Stimulated activated naive CD8-positive, alpha-beta T cell treated with anti-CD3 and anti-CD28 coated beads, Interleukin-15, amount 100 ng/mL, for 72 hours (primary cell): ENCODE measurements at regions not wholly inside any gene's neighbourhood (a gene's known extent, or its start where the extent isn't known, plus 50 kb on each side); places are given as distances from the start of the nearest gene placed in this dataset.
"Not testable (repeated sequence)": the region's sequence is repeated elsewhere in the genome, so short reads cannot be mapped to it uniquely, and the experiment has no call there.

ENCODE experiments used
- ATAC-seq: fragments of 150-1000 bp; cut with Tn5 transposase; 2 replicates; pipeline ENCODE4 v1.10.0; 2021; ENCODE audit warnings: mild to moderate bottlenecking, moderate library complexity
- DNase-seq, 2 donors: peaks; one replicate each; pipeline ENCODE4 v3.0.0; 2021 to 2022
- H3K27ac Mint-ChIP-seq, 2 donors: one replicate each; pipeline ENCODE4 v1.8.0; 2022; ENCODE audit warnings: mild to moderate bottlenecking in 2 of 2, mixed read lengths in 2 of 2, moderate library complexity in 2 of 2
- H3K27me3 Mint-ChIP-seq: one replicate; pipeline ENCODE4 v1.8.0; 2022; ENCODE audit warnings: mixed read lengths
- H3K4me1 Mint-ChIP-seq: one replicate; pipeline ENCODE4 v1.8.0; 2022; ENCODE audit warnings: mild to moderate bottlenecking, mixed read lengths
- H3K4me3 Mint-ChIP-seq, 2 donors: one replicate each; pipeline ENCODE4 v1.8.0; 2022; ENCODE audit warnings: mild to moderate bottlenecking in 2 of 2, mixed read lengths in 2 of 2, moderate library complexity in 1 of 2
- H3K9me3 Mint-ChIP-seq, 2 donors: one replicate each; pipeline ENCODE4 v1.8.0; 2022; ENCODE audit warnings: mixed read lengths in 2 of 2

GRCh38 chr6:144466716-144467115 is 181.6 kb downstream of the UTRN start:
- ATAC-seq (no peak), DNase-seq (no peak)
- no peak overlapping the region for H3K4me3 Mint-ChIP-seq
- H3K27me3 Mint-ChIP-seq, result no peaks in the 10 kb centered on the region
- peaks cover 31% of the 10 kb centered on the region for H3K4me1 Mint-ChIP-seq
- no peaks in the 10 kb centered on the region for H3K9me3 Mint-ChIP-seq
- H3K27ac Mint-ChIP-seq, result no peak overlapping the region

- DNase-seq, result no peak
- no peak overlapping the region for H3K4me3 Mint-ChIP-seq
- no peaks in the 10 kb centered on the region for H3K9me3 Mint-ChIP-seq
- H3K4me1 Mint-ChIP-seq, result peaks cover 31% of the 10 kb centered on the region
- no peak overlapping the region for H3K27ac Mint-ChIP-seq
- no peak for ATAC-seq
- no peaks in the 10 kb centered on the region for H3K27me3 Mint-ChIP-seq
Measured at GRCh38 chr6:144467172-144467762, 182.1 kb downstream of the UTRN start.

GRCh38 chr6:144467921-144468320 is 182.8 kb downstream of the UTRN start:
- Mint-ChIP-seq H3K27me3 (no peaks in the 10 kb centered on the region), H3K4me1 (peaks cover 31% of the 10 kb centered on the region), H3K27ac (peak overlapping the region in 1 of 2 donors; percentile 85), H3K4me3 (peak overlapping the region in 1 of 2 donors; percentile 44), H3K9me3 (no peaks in the 10 kb centered on the region)
- DNase-seq (no peak), ATAC-seq (no peak)

GRCh38 chr6:144468709-144469108 is 183.6 kb downstream of the UTRN start:
- DNase-seq, result no peak
- Mint-ChIP-seq H3K27me3 (no peaks in the 10 kb centered on the region), H3K4me3 (peak overlapping the region; percentile 69 to 71), H3K9me3 (no peaks in the 10 kb centered on the region), H3K27ac (peak overlapping the region; percentile 55 to 85), H3K4me1 (peaks cover 31% of the 10 kb centered on the region)
- peak; percentile 19 for ATAC-seq

- Mint-ChIP-seq H3K9me3 (no peaks in the 10 kb centered on the region), H3K4me3 (peak overlapping the region; percentile 69 to 71), H3K27me3 (no peaks in the 10 kb centered on the region), H3K27ac (peak overlapping the region; percentile 55 to 85), H3K4me1 (peaks cover 31% of the 10 kb centered on the region)
- ATAC-seq, result peak; percentile 93
- peak; percentile 16 to 34 for DNase-seq
Measured at GRCh38 chr6:144469144-144469575, 184.0 kb downstream of the UTRN start.

GRCh38 chr6:144470201-144470600 is 185.1 kb downstream of the UTRN start:
- Mint-ChIP-seq H3K4me1 (peaks cover 31% of the 10 kb centered on the region), H3K27ac (peak overlapping the region in 1 of 2 donors; percentile 64)
- H3K27me3 Mint-ChIP-seq, ATAC-seq, DNase-seq, H3K9me3 Mint-ChIP-seq, H3K4me3 Mint-ChIP-seq: not testable (repeated sequence)

GRCh38 chr6:144471986-144472385 is 186.9 kb downstream of the UTRN start:
- Mint-ChIP-seq H3K4me3 (no peak overlapping the region), H3K4me1 (peaks cover 28% of the 10 kb centered on the region), H3K27me3 (no peaks in the 10 kb centered on the region), H3K27ac (no peak overlapping the region), H3K9me3 (no peaks in the 10 kb centered on the region)
- ATAC-seq, result no peak
- no peak for DNase-seq

GRCh38 chr6:144474290-144474689 is 189.2 kb downstream of the UTRN start:
- no peak for ATAC-seq

GRCh38 chr6:144474904-144475303 is 189.8 kb downstream of the UTRN start:
- no peaks in the 10 kb centered on the region for H3K27me3 Mint-ChIP-seq
- no peaks in the 10 kb centered on the region for H3K9me3 Mint-ChIP-seq
- no peak for DNase-seq
- H3K27ac Mint-ChIP-seq, result peak overlapping the region in 1 of 2 donors; percentile 33
- H3K4me1 Mint-ChIP-seq, result no peaks in the 10 kb centered on the region
- H3K4me3 Mint-ChIP-seq, result no peak overlapping the region
- no peak for ATAC-seq

More at GRCh38 chr6:144474290-144474689, 189.2 kb downstream of the UTRN start:
- Mint-ChIP-seq H3K27me3 (no peaks in the 10 kb centered on the region), H3K4me3 (no peak overlapping the region), H3K27ac (no peak overlapping the region), H3K9me3 (no peaks in the 10 kb centered on the region), H3K4me1 (peaks cover 5% of the 10 kb centered on the region)
- no peak for DNase-seq

GRCh38 chr6:144475411-144475810 is 190.3 kb downstream of the UTRN start:
- no peaks in the 10 kb centered on the region for H3K27me3 Mint-ChIP-seq
- no peak for DNase-seq
- ATAC-seq, result no peak
- no peaks in the 10 kb centered on the region for H3K4me1 Mint-ChIP-seq
- no peaks in the 10 kb centered on the region for H3K9me3 Mint-ChIP-seq
- H3K4me3 Mint-ChIP-seq, result no peak overlapping the region
- peak overlapping the region in 1 of 2 donors; percentile 33 for H3K27ac Mint-ChIP-seq

- no peak overlapping the region for H3K27ac Mint-ChIP-seq
- DNase-seq (no peak), ATAC-seq (no peak)
- H3K9me3 Mint-ChIP-seq, result no peaks in the 10 kb centered on the region
- H3K4me3 Mint-ChIP-seq, result no peak overlapping the region
- H3K27me3 Mint-ChIP-seq, result no peaks in the 10 kb centered on the region
- H3K4me1 Mint-ChIP-seq, result no peaks in the 10 kb centered on the region
Measured at GRCh38 chr6:144476286-144476685, 191.2 kb downstream of the UTRN start.

GRCh38 chr6:144477396-144477795 is 192.3 kb downstream of the UTRN start:
- H3K27ac Mint-ChIP-seq, result no peak overlapping the region
- H3K27me3 Mint-ChIP-seq, result no peaks in the 10 kb centered on the region
- no peak overlapping the region for H3K4me3 Mint-ChIP-seq
- DNase-seq (no peak), ATAC-seq (no peak)
- no peaks in the 10 kb centered on the region for H3K9me3 Mint-ChIP-seq
- peaks cover 6% of the 10 kb centered on the region for H3K4me1 Mint-ChIP-seq

- H3K27ac Mint-ChIP-seq, result no peak overlapping the region
- peaks cover 9% of the 10 kb centered on the region for H3K4me1 Mint-ChIP-seq
Measured at GRCh38 chr6:144477856-144478255, 192.7 kb downstream of the UTRN start.

GRCh38 chr6:144478483-144478882 is 193.3 kb downstream of the UTRN start:
- ATAC-seq (no peak), DNase-seq (no peak)
- Mint-ChIP-seq H3K27me3 (no peaks in the 10 kb centered on the region), H3K4me3 (no peak overlapping the region), H3K4me1 (peaks cover 15% of the 10 kb centered on the region), H3K9me3 (no peaks in the 10 kb centered on the region), H3K27ac (peak overlapping the region; percentile 55 to 72)

More at GRCh38 chr6:144477856-144478255, 192.7 kb downstream of the UTRN start:
- H3K9me3 Mint-ChIP-seq, result no peaks in the 10 kb centered on the region
- ATAC-seq (no peak), DNase-seq (no peak)
- no peak overlapping the region for H3K4me3 Mint-ChIP-seq
- H3K27me3 Mint-ChIP-seq, result no peaks in the 10 kb centered on the region

GRCh38 chr6:144479991-144480390 is 194.9 kb downstream of the UTRN start:
- Mint-ChIP-seq H3K9me3 (no peaks in the 10 kb centered on the region), H3K4me1 (peaks cover 15% of the 10 kb centered on the region), H3K4me3 (no peak overlapping the region), H3K27me3 (no peaks in the 10 kb centered on the region), H3K27ac (no peak overlapping the region)
- ATAC-seq (no peak), DNase-seq (no peak)

GRCh38 chr6:144480473-144480872 is 195.3 kb downstream of the UTRN start:
- Mint-ChIP-seq H3K4me1 (peaks cover 15% of the 10 kb centered on the region), H3K27me3 (no peaks in the 10 kb centered on the region), H3K27ac (no peak overlapping the region), H3K9me3 (no peaks in the 10 kb centered on the region), H3K4me3 (no peak overlapping the region)
- no peak for DNase-seq
- ATAC-seq, result no peak

GRCh38 chr6:144481527-144481926 is 196.4 kb downstream of the UTRN start:
- H3K27me3 Mint-ChIP-seq, result no peaks in the 10 kb centered on the region
- no peak overlapping the region for H3K27ac Mint-ChIP-seq
- no peaks in the 10 kb centered on the region for H3K9me3 Mint-ChIP-seq
- ATAC-seq, result no peak
- H3K4me3 Mint-ChIP-seq, result no peak overlapping the region
- peaks cover 15% of the 10 kb centered on the region for H3K4me1 Mint-ChIP-seq
- DNase-seq, result no peak
